Smooth muscle cell (in vitro differentiated cells): ENCODE measurements at regions not wholly inside any gene's neighbourhood (a gene's known extent, or its start where the extent isn't known, plus 50 kb on each side); places are given as distances from the start of the nearest gene placed in this dataset.

Source experiments
- DNase-seq: peaks from one replicate; lab custom pipeline; 2025; ENCODE audit not compliant: unreplicated experiment; lab: John Stamatoyannopoulos, UW
- H2AFZ ChIP-seq: fragments of 200-600 bp; sonication (generic); 2 replicates; pipeline ENCODE4 v1.6.0; 2016; ENCODE audit warnings: antibody characterized with exemption, low read depth, mild to moderate bottlenecking
- H3F3A ChIP-seq: fragments of 200-600 bp; sonication (generic); 2 replicates; pipeline ENCODE4 v1.6.0; 2017; ENCODE audit warnings: antibody characterized with exemption, low read depth
- H3K27ac ChIP-seq: fragments of 200-600 bp; sonication (generic); 2 replicates; pipeline ENCODE4 v1.5.1; 2016; ENCODE audit warnings: low read depth, mild to moderate bottlenecking
- H3K27me3 ChIP-seq: fragments of 200-600 bp; sonication (generic); 2 replicates; pipeline ENCODE4 v1.6.1; 2016; ENCODE audit warnings: low read depth, mild to moderate bottlenecking
- H3K36me3 ChIP-seq: fragments of 200-600 bp; sonication (generic); 2 replicates; pipeline ENCODE4 v1.5.1; 2016; ENCODE audit warnings: low read depth
- H3K4me1 ChIP-seq: fragments of 200-600 bp; sonication (generic); 2 replicates; pipeline ENCODE4 v1.5.1; 2016; ENCODE audit warnings: low read depth
- H3K4me2 ChIP-seq: fragments of 200-600 bp; sonication (generic); 2 replicates; pipeline ENCODE4 v1.6.0; 2016; ENCODE audit warnings: mild to moderate bottlenecking
- H3K4me3 ChIP-seq: fragments of 200-600 bp; sonication (generic); 2 replicates; pipeline ENCODE4 v1.5.1; 2016; ENCODE audit warnings: mild to moderate bottlenecking
- H3K79me2 ChIP-seq: fragments of 200-600 bp; sonication (generic); 2 replicates; pipeline ENCODE4 v1.6.0; 2016; ENCODE audit warnings: low read depth, mild to moderate bottlenecking
- H3K9ac ChIP-seq: fragments of 200-600 bp; sonication (generic); 2 replicates; pipeline ENCODE4 v1.6.0; 2016; ENCODE audit warnings: low read depth
- H3K9me3 ChIP-seq: fragments of 200-600 bp; sonication (generic); replicated peaks from 2 replicates; pipeline ENCODE4 v1.5.1; 2016; ENCODE audit warnings: low read depth
- H4K20me1 ChIP-seq: fragments of 200-600 bp; sonication (generic); 2 replicates; pipeline ENCODE4 v1.6.0; 2016; ENCODE audit warnings: low read depth
- WGBS: methylation state at CpG from one replicate; pipeline ENCODE4 v1.1.7; 2016; ENCODE audit warnings: low lambda C conversion rate; 5-methylcytosine and 5-hydroxymethylcytosine counted together
- TF ChIP-seq, protein P1 (sequence below): fragments of 200-600 bp; sonication (generic); IDR thresholded peaks from 2 replicates; pipeline ENCODE4 v1.5.1; 2017; ENCODE audit warnings: borderline replicate concordance, mild to moderate bottlenecking, antibody characterized with exemption; ENCODE audit not compliant: insufficient read depth, poor library complexity, severe bottlenecking

DNA sequence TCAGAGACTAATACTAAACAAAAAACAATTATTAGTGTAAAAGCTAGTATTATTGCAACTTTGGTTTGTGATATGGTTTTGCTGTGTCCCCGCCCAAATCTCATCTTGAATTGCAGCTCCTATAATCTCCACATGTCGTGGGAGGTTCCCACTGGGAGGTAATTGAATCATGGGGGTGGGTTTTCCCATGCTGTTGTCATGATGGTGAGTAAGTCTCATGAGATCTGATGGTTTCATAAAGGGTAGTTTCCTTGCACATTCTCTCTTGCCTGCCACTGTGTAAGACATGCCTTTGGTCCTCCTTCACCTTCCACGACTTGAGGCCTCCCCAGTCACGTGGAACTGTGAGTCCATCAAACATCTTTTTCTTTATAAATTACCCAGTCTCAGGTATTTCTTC, 325.9 kb upstream of the DAB2 start:
- no peak for DNase-seq
- Histone ChIP-seq H3K36me3 (no peaks in the 10 kb centered on the region), H3K9ac (no peak overlapping the region), H3F3A (no peaks in the 10 kb centered on the region), H3K4me1 (no peaks in the 10 kb centered on the region), H3K9me3 (no peaks in the 10 kb centered on the region), H3K4me3 (no peak overlapping the region), H3K4me2 (no peak overlapping the region), H3K27ac (no peak overlapping the region), H2AFZ (no peak overlapping the region), H3K27me3 (no peaks in the 10 kb centered on the region), H3K79me2 (no peaks in the 10 kb centered on the region), H4K20me1 (no peaks in the 10 kb centered on the region)
- TF ChIP-seq, protein P1, sequence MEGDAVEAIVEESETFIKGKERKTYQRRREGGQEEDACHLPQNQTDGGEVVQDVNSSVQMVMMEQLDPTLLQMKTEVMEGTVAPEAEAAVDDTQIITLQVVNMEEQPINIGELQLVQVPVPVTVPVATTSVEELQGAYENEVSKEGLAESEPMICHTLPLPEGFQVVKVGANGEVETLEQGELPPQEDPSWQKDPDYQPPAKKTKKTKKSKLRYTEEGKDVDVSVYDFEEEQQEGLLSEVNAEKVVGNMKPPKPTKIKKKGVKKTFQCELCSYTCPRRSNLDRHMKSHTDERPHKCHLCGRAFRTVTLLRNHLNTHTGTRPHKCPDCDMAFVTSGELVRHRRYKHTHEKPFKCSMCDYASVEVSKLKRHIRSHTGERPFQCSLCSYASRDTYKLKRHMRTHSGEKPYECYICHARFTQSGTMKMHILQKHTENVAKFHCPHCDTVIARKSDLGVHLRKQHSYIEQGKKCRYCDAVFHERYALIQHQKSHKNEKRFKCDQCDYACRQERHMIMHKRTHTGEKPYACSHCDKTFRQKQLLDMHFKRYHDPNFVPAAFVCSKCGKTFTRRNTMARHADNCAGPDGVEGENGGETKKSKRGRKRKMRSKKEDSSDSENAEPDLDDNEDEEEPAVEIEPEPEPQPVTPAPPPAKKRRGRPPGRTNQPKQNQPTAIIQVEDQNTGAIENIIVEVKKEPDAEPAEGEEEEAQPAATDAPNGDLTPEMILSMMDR = no peak
- WGBS = 95% methylated on average over 4 of the region's 4 CpGs

DNA sequence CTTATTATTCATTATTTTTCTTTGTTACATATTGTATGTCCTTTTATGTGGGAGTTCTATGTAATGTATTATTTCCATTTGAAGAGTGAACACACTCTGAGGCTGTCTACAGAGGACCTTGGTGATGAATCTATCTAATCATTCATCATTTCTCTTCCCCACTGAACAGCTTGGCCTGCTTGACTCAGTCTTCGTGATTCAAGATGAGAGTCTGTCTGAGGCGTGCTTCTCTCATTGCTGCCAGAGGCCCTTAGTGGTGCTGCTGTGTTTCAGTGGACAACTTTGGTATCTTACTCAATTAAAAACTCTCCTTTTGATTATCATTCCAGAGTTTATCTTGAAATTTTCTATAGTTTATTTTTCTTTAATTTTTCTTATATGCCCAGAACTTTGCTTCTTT, 318.1 kb upstream of the DAB2 start:
- TF ChIP-seq, protein P1 = no peak
- Histone ChIP-seq H3K4me1 (no peaks in the 10 kb centered on the region), H3K27me3 (no peaks in the 10 kb centered on the region), H3K79me2 (no peaks in the 10 kb centered on the region), H3K9ac (no peak overlapping the region), H3K36me3 (no peaks in the 10 kb centered on the region), H3F3A (no peaks in the 10 kb centered on the region), H3K4me3 (no peak overlapping the region), H4K20me1 (no peaks in the 10 kb centered on the region), H3K9me3 (no peaks in the 10 kb centered on the region), H2AFZ (no peak overlapping the region), H3K27ac (no peak overlapping the region), H3K4me2 (no peak overlapping the region)
- 94% methylated on average over 2 of the region's 2 CpGs for WGBS
- no peak for DNase-seq

DNA sequence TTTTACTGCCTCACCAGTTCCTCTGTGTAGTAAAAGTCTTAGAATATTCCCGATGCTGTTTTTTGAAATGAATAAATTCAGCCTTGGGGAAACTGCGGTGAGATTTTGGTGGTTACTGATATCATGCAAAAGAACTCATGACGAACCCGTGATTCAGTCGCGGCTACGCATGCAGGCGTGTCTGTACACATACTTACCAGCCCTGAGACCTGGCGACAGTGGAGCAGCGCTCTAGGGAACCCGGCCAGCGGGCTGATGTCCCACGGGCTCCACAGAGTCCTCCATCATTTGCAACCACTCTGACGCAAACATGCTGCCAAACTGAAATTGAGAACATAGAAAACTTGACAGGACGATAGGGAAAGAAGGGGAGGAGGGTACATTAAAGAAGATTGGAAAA, 315.6 kb upstream of the DAB2 start:
- H3K79me2 ChIP-seq = no peaks in the 10 kb centered on the region
- no peak overlapping the region for H2AFZ ChIP-seq
- TF ChIP-seq, protein P1 = no peak
- no peak overlapping the region for H3K9ac ChIP-seq
- H3K27me3 ChIP-seq = peaks cover 9% of the 10 kb centered on the region
- 94% methylated on average over 15 of the region's 15 CpGs for WGBS
- H4K20me1 ChIP-seq = no peaks in the 10 kb centered on the region
- no peak overlapping the region for H3K4me2 ChIP-seq
- no peaks in the 10 kb centered on the region for H3K36me3 ChIP-seq
- H3K4me3 ChIP-seq = no peak overlapping the region
- H3F3A ChIP-seq = no peaks in the 10 kb centered on the region
- H3K4me1 ChIP-seq = no peaks in the 10 kb centered on the region
- DNase-seq = no peak
- H3K9me3 ChIP-seq = no peaks in the 10 kb centered on the region
- no peak overlapping the region for H3K27ac ChIP-seq

DNA sequence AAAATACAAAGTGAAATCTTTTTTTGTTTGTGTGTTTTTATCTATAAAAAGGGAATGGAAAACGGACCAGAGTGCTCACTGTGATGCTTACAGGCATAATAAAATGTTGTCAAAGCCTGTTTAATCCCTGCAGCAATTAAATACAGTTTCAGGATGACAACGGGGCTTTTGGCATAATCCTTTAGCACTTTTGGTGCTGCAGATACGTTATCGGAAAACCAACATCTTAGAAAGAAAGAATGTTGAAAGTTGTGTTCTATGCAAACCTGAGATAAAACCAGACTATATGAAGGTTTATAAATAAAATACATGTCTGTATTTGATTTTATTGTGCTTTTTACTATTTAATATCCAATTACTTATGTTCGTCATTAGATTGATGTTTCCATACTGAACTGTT, 307.4 kb upstream of the DAB2 start:
- no peak for DNase-seq
- 29% methylated on average over 5 of the region's 5 CpGs for WGBS
- peaks cover 19% of the 10 kb centered on the region for H3K27me3 ChIP-seq
- no peaks in the 10 kb centered on the region for H3K79me2 ChIP-seq
- H3K27ac ChIP-seq = no peak overlapping the region
- H3K9me3 ChIP-seq = no peaks in the 10 kb centered on the region
- TF ChIP-seq, protein P1 = no peak
- no peak overlapping the region for H3K9ac ChIP-seq
- H4K20me1 ChIP-seq = no peaks in the 10 kb centered on the region
- H3F3A ChIP-seq = no peaks in the 10 kb centered on the region
- no peak overlapping the region for H3K4me3 ChIP-seq
- no peak overlapping the region for H3K4me2 ChIP-seq
- no peaks in the 10 kb centered on the region for H3K4me1 ChIP-seq
- H3K36me3 ChIP-seq = no peaks in the 10 kb centered on the region
- no peak overlapping the region for H2AFZ ChIP-seq
